Sigmoid colon (tissue), 4 donors: ENCODE measurements at regions not wholly inside any gene's neighbourhood (a gene's known extent, or its start where the extent isn't known, plus 50 kb on each side); places are given as distances from the start of the nearest gene placed in this dataset.

Experiments used
- CTCF ChIP-seq, 4 experiments: fragments of 450-650 bp in 3 of 4; fragments of 200-600 bp in 1 of 4; IDR thresholded peaks; one replicate each; pipeline ENCODE4 v1.5.1; 2016 to 2019; ENCODE audit warnings: antibody characterized with exemption in 4 of 4, mild to moderate bottlenecking in 3 of 4, moderate library complexity in 2 of 4
- EP300 ChIP-seq, 4 donors: sonication (generic); formaldehyde crosslinking; IDR thresholded peaks; one replicate each; pipeline ENCODE4 v1.6.1; 2017; ENCODE audit warnings: antibody characterized with exemption in 4 of 4
- POLR2AphosphoS5 ChIP-seq, 4 donors: sonication (generic); formaldehyde crosslinking; IDR thresholded peaks; one replicate each; pipeline ENCODE4 v1.6.1; 2017; ENCODE audit warnings: antibody characterized with exemption in 4 of 4

GRCh38 chr2:66634784-66635183, 199.9 kb downstream of the MEIS1 start:
- TF ChIP-seq CTCF (IDR thresholded peaks at IDR 0.05) = no peak
- no peak for TF ChIP-seq EP300 (IDR thresholded peaks at IDR 0.05)
- TF ChIP-seq POLR2AphosphoS5 (IDR thresholded peaks at IDR 0.05) = no peak
